Suprapubic skin (tissue), 3 donors: ENCODE measurements at regions not wholly inside any gene's neighbourhood (a gene's known extent, or its start where the extent isn't known, plus 50 kb on each side); places are given as distances from the start of the nearest gene placed in this dataset.

Source experiments
- CTCF ChIP-seq, 2 donors: fragments of 200-600 bp in 1 of 2; fragments of 450-650 bp in 1 of 2; sonication (generic) in 1 of 2; IDR thresholded peaks; one replicate each; pipeline ENCODE4 v1.5.1; 2016 to 2019; ENCODE audit warnings: antibody characterized with exemption in 2 of 2, mild to moderate bottlenecking in 1 of 2, moderate library complexity in 1 of 2
- EP300 ChIP-seq: sonication (generic); formaldehyde crosslinking; IDR thresholded peaks from one replicate; pipeline ENCODE4 v1.6.1; 2017; ENCODE audit warnings: antibody characterized with exemption

GRCh38 chr20:4375881-4376280, 126.8 kb upstream of the ADRA1D start:
- no peak for TF ChIP-seq CTCF (IDR thresholded peaks at IDR 0.05)
- TF ChIP-seq EP300: no peak
